SK-N-MC (cell line): ENCODE measurements at regions not wholly inside any gene's neighbourhood (a gene's known extent, or its start where the extent isn't known, plus 50 kb on each side); places are given as distances from the start of the nearest gene placed in this dataset.

ENCODE experiments used
- EZH2 ChIP-seq: fragments of 200-600 bp; sonication (generic); IDR thresholded peaks from one replicate; pipeline ENCODE4 v1.6.1; 2017; ENCODE audit warnings: antibody characterized with exemption
- FOXP2 ChIP-seq: optimal IDR thresholded peaks from 2 replicates; pipeline ENCODE3; 2011; ENCODE audit warnings: mild to moderate bottlenecking, moderate library complexity; ENCODE audit not compliant: insufficient read depth; ENCODE audit errors: extremely low read length, control extremely low read depth
- POLR2AphosphoS5 ChIP-seq: IDR thresholded peaks from 2 replicates; pipeline ENCODE4 v1.6.1; 2012; ENCODE audit warnings: mild to moderate bottlenecking, low read depth, low read length, borderline replicate concordance

DNA sequence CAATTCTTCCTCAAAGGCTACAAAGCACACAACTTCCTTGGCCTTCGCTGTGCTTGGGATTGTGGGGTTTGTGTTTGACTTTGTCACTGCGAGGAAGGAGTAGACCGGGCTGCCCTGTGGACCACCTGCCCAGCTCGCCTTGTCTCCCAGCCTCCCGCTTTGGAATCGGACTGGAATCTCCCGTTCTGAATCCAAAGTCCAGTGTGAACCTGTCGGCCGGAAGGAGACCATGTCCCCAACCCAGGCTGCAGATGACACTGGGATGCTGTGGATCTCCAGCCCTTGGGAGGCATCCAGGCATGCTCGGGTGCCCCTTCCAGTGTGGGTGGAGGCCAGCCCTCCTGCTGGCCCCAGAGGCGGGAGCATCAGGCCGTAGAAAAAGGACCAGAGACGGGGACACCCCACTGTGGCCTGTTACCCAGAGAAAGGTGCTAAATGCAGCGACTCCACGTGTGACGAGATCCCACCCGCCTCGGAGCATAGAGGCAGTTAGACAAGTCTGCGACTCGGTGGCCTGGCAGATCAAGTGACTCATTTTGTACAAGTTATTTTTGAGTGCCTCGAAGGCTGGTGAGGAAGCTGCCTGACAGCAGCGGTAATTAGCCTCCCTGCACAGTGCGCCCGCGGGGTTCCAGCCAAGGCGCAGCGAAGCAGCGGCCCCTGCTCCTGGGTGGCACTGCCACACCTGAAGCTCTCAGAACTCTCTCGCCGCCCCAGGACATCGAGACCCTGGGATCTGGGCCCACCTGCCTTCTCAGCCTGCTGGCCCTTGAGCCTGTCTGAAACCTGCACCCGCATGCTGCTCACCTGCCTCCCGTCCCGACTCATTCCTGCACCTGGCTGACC lies 57.5 kb downstream of the ADRA2C start:
- TF ChIP-seq EZH2 = no peak
- TF ChIP-seq POLR2AphosphoS5 = no peak
- no peak for TF ChIP-seq FOXP2
